ENCODE measurements at regions not wholly inside any gene's neighbourhood (a gene's known extent, or its start where the extent isn't known, plus 50 kb on each side); places are given as distances from the start of the nearest gene placed in this dataset.
"Not testable (repeated sequence)": the region's sequence is repeated elsewhere in the genome, so short reads cannot be mapped to it uniquely, and the experiment has no call there.

DNA sequence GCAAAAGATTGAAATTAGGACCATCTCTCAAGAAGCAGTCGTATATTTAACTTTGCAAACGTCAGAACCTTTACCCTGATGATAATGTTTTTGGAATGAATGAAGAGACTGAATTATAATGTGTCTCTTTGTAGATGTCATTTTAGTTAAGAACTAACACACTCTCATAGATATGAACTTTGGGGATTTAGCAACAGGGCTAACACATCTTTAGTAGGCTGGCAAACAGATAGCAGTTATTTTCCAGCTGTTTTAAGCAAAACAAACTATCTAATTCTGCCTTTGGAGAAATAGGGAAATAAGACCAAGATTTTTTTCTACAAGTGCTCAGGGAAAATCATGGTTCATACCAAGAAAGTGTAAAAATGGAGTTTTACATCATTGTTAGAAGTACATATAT lies 469.7 kb downstream of the SPATA31D1 start:
- DNase-seq: no peak

DNA sequence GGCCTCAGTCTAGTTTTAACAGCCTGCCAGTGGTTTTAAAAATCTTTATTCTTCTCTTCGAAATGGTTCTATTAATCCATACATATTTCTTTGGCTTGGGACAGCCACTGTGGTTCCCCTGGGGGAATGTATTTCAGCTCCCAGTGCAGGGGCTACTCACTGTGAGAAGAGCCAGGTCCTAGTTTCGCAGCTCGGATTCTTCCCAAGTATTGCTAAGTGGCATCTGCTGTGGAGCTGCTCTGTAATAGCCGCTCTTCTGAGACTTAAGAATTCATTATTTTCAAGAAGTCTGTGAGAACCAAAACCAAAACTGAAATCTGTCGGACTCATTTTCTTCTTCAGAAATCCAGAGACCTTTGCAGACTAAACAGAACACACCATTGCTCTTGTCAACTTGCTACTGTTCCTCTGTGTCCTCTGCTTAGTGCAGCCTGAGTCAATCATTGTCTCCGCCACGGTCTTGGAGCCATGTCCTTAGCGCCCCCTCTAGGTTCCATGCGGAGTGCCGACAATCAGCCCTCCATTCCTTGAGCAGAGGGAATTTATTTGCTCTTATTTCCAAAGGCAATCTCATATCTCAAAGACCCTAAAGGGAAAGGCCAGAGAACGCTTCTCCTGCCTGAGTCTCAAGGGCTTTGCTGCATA lies 478.2 kb downstream of the SPATA31D1 start:
- no peak for DNase-seq

DNA sequence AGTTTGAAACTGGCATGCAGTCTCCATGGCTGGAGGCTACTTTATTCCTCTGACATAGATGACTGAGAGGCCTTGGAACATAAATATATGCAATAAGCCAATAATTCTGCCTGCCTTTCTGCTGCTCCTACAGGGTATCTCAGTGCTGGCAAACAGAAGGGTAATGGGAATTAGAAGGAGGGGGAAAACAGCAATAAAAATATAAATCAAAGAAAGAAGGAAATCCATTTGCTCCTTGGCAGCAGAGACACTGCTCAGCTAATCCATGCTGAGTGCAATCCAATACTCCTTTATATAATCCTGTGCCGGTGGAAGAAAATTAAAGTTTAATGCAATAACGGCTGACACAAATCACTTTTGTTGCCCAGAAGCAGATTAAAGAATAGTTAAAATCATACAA lies 478.9 kb downstream of the SPATA31D1 start:
- no peak for DNase-seq

DNA sequence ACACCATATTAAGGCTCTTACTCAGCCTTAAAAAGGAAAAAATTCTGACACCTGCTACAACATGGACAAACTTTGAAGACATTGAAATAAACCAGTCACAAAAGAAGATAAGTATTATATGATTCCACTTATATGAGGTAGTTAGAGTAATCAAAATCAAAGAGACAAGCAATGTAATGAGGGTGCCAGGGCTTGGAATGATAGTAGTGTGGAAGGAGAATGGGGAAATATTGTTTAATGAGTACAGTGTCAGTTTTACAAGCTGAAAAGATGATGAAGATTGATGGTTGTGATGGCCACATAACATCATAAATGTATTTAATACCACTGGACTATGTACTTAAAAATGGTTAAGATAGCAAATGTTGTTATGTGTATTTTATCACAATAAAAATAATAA lies 485.7 kb downstream of the SPATA31D1 start:
- no peak for DNase-seq

DNA sequence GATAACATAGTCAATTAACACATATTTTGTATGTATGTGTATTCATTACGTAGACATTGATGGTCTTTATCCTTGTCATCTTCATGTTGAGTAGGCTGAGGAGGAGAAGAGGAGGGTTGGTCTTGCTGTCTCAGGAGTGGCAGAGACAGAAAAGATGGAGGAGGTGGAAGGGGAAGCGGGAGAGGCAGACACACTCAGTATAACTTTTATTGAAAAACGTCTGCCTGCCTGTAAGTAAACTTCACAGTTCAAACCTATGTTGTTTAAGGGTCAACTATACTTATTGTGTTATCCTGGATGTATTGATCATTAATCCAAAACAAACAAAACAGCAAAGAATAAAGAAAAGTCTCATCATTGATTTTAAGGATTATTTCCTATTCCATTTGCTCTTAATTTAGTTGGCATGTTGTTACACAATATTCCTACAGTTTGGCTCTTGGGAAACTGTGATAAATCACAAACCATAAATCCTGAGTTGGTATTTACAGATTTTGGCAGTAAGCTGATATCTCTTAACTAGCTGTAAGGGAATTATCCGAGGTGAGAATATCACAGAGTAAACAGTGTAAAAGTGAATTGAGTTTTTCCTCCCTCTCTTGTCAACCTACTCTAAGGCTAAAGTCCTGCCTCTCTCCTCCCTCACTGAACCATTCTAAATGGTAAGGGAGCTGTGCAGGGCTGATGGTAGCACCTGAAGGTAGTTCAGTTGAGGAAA lies 487.2 kb downstream of the SPATA31D1 start:
- no peak for DNase-seq

DNA sequence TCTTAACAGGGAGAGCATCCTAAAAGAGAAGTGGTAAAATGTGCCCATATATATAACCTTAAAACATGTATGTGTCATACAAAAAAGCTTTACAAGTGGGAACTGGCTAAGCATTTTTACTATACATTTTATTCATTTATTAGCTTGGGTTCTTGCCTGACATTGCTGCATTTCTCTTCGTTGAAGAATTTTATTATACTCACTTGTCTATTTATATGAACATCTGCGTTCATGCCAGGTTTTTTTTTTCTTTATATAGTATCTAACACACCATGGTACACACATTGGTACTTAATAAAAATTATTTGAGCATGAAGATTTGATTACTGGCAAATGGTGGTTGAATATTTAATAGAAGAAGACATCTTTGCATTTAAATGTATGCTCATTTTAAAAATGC lies 492.3 kb downstream of the SPATA31D1 start:
- DNase-seq: no peak

DNA sequence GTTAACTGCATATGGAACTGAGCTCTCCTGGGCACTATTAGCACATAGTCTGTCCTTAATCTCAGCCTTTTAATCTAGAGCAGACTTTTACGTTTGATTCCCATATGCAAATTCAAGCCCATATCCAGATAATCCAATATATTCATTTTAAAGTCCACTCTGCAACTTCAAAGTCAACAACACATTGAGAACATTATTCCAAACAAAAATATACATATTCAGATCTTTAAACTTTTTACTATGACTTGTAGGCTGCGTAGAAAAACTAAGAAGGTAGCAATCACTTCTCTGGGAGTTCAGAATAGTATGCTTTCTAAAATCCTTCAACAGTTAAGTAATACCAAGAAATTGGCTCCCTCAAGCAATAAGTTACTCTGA lies 499.4 kb downstream of the SPATA31D1 start:
- no peak for DNase-seq

- DNase-seq: peak; percentile 76
Observed at GRCh38 chr9:82488313-82489200, 500.0 kb downstream of the SPATA31D1 start.

DNA sequence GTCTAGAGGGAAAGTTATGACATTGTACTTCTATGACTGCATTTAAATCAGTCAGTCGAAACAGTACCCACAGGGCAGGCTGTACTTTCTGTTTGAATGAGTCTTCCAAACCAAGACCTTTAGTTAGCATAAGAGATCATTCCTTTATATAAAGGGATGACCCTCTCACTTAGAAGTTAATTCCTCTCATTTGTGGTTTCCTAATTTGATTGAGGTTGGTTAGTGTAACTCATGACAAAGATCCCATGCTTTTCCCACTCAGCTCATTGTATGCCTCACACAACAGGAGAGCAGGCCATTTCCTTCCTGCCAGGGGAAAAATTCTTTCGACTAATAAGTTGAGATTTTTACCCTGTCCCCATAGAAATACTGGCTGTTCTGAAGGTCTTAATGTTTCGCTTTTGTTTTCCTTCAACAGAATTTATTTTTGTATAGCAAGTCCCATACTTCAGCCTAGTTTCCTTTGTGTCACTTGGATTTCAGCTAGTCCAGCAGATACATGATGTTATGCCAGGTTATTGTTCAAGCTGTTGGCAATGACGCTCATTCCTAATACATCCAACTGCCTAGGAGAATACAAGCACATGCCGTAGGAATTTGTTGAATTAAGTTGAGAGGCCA lies 500.7 kb downstream of the SPATA31D1 start:
- DNase-seq: no peak

GRCh38 chr9:82490019-82490499 lies 501.5 kb downstream of the SPATA31D1 start:
- DNase-seq: no peak

DNA sequence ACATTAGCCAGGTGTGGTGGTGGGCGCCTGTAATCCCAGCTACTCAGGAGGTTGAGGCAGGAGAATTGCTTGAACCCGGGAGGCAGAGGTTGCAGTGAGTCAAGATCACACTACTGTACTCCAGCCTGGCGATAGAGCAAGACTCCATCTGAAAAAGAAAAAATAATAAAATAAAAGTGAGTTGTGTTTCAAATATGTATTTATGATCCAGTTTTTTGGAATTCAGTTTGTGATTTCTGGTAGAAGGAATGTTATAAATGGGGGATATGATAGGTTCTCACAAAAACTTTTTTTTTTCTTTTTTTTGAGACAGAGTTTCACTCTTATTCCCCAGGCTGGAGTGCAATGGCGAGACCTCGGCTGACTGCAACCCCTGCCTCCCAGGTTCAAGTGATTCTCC lies 502.2 kb downstream of the SPATA31D1 start:
- DNase-seq: not testable (repeated sequence)

GRCh38 chr9:82491604-82492003 lies 503.0 kb downstream of the SPATA31D1 start:
- DNase-seq: no peak

GRCh38 chr9:82492274-82492673 lies 503.7 kb downstream of the SPATA31D1 start:
- DNase-seq: no peak

GRCh38 chr9:82495884-82496777 lies 507.6 kb downstream of the SPATA31D1 start:
- DNase-seq: no peak

DNA sequence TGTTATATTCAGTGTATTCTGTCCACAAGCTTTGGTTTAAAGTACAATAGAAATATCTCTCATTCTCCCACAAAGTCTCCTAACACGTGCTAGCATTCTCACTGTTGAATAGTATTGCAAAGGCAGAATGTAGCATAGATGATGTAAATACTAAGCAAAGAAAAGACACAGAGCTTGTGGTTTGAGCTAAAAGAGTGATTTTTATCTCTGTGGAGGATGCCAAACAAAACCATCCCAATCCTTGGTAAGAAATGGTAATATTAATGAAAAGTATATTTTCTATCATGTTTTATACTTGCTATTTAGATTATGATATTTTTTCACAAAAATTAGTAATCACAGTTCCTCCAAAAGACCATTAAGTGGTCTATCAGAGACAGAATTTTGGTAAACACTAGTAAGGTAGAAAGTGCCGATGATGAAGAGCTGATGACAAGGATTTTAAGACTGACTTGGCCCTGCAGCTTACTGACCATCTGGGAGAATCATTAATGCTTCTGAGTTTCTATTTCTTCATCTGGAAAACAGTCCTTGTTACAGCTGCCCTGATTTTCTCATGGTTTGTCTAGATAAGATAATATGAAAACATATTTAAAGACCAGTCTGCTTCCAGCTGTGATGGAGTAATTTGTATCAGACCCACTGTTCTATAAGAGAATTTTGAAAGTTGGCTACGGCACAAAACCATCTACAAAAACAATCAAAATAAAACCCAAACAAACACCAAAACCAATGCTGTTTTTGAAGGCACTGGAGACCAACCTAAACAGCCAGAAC lies 510.2 kb downstream of the SPATA31D1 start:
- no peak for DNase-seq

DNA sequence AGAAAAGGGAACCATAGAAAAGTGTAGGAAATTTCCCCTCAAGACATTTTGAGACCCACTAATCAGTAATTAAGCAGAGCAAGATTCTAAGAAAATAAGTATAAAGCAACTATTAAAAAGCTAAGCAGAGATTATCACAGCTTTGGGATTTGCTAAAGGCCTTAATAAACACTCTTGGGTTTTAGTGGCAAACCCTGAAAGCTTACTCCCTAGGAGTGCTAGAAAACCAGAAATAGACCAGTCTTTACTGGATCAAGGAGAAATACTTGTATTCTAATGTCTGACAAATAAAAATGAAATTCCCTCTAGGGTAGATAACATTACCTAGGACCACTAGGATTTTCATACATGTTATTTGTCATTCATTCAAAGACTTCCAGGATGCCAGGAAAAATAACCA lies 510.8 kb downstream of the SPATA31D1 start:
- no peak for DNase-seq

- no peak for DNase-seq
Observed at GRCh38 chr9:82504620-82505019, 516.0 kb downstream of the SPATA31D1 start.

GRCh38 chr9:82511626-82512025 lies 523.1 kb downstream of the SPATA31D1 start:
- no peak for DNase-seq

DNA sequence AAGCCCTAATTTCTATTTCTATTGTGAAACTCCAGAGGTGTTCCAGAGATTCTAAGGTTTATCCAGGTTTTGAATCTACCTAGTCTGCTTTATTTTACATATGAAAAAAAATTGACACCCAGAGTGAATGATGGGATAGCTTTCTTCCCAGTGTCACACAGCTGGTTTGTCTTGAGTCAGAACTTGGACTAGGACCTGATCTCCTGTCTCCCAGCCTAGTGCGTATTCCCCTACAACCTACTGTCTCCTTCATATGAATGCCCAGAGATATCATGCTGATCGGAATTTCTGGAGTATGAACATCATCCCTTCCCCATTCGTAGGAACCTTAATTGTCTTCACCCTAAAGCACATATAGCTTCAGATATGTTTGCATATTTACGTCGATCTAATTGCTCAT lies 524.2 kb downstream of the SPATA31D1 start:
- no peak for DNase-seq

GRCh38 chr9:82513242-82513751 lies 524.7 kb downstream of the SPATA31D1 start:
- no peak for DNase-seq

Measured in COR-L47 (cell line).